Skeletal muscle cell (primary cell): ENCODE measurements at regions not wholly inside any gene's neighbourhood (a gene's known extent, or its start where the extent isn't known, plus 50 kb on each side); places are given as distances from the start of the nearest gene placed in this dataset.
"Not testable (repeated sequence)": the region's sequence is repeated elsewhere in the genome, so short reads cannot be mapped to it uniquely, and the experiment has no call there.

Experiments used
- DNase-seq: peaks from one replicate; pipeline ENCODE4 v3.0.0-alpha.2; 2010; ENCODE audit warnings: low read depth
- H3K4me3 ChIP-seq: 2 replicates; pipeline ENCODE4 v1.5.1; 2011; ENCODE audit warnings: low read depth, mild to moderate bottlenecking, control low read depth, low read length, moderate library complexity

DNA sequence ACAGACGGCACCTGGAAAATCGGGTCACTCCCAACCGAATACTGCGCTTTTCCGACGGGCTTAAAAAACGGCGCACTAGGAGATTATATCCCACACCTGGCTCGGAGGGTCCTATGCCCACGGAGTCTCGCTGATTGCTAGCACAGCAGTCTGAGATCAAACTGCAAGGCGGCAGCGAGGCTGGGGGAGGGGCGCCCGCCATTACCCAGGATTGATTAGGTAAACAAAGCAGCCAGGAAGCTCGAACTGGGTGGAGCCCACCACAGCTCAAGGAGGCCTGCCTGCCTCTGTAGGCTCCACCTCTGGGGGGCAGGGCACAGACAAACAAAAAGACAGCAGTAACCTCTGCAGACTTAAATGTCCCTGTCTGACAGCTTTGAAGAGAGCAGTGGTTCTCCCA lies 64.5 kb downstream of the SLC30A10 start:
- H3K4me3 ChIP-seq, DNase-seq: not testable (repeated sequence)

DNA sequence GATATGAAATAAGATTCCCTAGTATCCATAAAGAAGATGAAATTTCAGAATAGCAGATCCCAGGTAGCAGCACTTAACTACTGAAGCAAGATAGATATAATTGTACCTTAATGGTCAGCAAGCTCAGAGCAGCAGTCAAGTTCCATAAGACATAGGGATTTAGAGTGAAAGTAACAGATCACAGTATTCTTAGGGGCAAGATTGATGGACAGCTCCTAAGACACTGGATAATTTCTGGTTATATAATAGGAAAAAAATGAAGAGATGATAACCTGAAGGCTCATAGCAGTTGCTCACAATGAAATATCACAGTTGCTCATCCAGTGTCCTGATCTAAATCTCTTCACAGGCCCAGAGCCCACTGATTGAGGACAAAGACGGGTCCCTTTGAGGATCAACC lies 66.0 kb downstream of the SLC30A10 start:
- no peak for DNase-seq

DNA sequence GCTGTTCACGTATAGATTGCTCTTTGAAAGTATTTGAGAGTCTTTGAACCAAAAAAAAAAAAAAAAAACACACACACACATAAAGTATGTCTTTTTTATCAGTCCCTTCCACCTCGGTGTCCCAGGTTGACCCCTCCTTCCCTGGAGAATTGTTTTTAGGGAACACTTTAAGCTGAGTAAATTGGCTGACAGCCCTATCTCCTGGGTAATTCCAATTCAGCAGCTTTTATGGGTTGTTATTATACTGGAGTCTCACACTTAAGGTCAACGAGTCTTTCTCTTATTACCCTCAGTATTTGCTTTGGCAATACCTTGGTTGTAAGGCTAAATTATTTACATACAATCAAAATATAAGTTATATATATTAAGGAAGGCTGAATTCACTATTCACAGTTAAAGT lies 69.4 kb downstream of the SLC30A10 start:
- no peak overlapping the region for H3K4me3 ChIP-seq
- no peak for DNase-seq

More for the DNA sequence above, 66.0 kb downstream of the SLC30A10 start:
- H3K4me3 ChIP-seq, result no peak overlapping the region

DNA sequence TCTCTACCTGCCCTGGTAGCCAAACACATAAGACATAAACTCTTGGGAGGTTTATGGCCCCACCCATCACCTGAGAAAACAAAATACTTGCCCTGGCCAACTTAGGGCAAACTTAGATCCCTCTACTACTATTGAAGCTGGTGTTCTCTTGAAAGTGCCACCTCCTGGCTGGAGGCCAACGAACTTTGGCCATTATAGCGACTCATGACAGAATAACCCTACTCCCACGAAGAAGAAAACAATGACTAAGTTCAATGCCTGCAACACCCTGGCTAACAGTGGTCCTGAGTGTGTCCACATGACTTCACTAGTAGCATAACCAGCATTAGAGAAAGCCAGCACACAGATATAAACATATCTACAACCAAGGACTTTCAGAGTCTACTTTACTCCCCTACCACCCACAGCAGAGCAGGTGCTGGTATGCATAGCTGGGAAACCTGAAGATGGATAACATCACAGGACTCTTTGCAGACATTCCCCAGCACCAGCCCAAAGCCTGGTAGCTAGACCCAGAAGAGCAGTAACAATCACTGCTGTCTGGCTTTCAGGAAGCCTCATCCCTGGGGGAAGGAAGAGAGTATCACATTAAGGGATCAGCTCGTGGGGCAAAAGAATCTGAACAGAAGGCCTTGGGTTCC lies 81.0 kb downstream of the SLC30A10 start:
- DNase-seq, result peak; percentile 7

DNA sequence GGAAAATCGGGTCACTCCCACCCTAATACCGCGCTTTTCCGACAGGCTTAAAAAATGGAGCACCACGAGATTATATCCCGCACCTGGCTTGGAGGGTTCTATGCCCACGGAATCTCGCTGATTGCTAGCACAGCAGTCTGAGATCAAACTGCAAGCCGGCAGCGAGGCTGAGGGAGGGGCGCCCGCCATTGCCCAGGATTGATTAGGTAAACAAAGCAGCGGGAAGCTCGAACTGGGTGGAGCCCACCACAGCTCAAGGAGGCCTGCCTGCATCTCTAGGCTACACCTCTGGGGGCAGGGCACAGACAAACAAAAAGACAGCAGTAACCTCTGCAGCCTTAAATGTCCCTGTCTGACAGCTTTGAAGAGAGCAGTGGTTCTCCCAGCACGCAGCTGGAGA lies 88.8 kb downstream of the SLC30A10 start:
- not testable (repeated sequence) for DNase-seq, H3K4me3 ChIP-seq

More for the DNA sequence above, 81.0 kb downstream of the SLC30A10 start:
- H3K4me3 ChIP-seq, result no peak overlapping the region

DNA sequence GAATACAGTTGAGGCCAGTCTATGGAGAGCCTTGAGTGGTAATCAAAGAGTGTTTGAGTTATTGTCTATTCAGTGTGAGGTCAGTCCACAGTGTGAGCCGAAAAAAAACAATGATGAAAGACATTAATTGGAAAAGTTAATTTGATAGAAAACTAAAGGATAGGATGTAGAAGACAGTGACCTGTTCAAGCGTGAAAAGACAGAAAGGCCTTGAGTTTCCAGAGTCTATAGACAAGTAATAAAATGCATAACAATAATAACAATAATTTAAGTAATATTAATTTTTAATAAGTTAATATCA lies 90.4 kb downstream of the SLC30A10 start:
- no peak overlapping the region for H3K4me3 ChIP-seq
- no peak for DNase-seq

DNA sequence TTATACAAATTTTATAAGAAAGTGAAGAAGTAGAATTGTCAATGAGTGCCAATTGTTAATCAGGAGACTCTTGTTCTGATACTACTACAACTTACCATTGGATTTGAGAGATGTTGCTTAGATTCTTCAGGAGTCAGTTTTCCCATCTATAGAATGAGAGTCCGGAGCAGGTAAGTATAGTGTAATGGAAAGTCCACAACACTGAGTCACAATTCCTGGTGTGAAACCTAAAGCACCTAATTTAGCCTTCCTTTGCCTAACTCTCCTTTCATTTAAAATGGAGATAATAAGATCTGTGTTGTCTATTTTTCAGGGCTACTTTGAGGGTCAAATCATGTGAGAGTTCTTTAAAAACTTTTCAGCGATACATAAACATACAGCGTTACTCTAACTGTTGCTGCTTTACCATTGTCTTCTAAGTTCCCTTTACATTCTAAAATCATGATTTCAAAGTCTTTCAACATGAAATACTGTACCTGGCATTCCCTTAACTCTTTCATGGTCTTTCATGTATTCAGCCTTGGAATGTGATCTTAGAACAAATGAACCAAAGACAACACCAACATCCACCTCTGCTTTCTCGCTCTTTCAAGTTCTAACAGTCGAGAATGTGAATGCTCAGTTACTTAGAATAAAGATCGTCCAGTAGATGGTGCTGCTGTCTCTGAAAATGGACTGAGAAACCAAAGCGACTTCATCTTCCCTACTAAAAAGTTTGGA lies 90.9 kb downstream of the SLC30A10 start:
- peak; percentile 13 for DNase-seq
- no peak overlapping the region for H3K4me3 ChIP-seq

DNA sequence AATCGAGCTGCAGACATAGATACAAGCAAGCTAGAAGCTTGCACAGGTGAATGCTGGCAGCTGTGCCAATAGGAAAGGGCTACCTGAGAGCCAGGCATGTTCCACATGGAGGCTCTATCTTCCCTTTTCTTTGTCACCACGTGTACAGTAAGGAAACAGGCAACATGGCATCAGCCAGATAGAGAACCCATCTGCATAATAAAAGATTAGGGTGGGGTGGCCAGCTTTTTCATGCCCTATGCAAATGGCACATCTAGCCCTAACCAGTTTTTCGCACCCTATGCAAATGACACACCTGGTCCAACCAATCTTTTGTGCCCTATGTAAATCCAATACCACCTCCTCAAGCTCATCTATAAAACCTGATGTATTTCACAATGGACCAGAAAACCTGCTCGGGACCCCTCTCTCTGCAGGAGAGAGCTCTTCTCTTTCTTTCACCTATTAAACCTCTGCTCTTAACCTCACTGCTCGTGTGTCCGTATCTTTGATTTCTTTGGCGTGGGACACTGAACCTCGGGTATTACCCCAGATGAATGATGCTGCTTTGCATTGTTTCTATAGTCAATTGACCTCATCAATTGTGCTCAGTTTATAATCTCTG lies 93.9 kb downstream of the SLC30A10 start:
- no peak overlapping the region for H3K4me3 ChIP-seq
- DNase-seq, result no peak

DNA sequence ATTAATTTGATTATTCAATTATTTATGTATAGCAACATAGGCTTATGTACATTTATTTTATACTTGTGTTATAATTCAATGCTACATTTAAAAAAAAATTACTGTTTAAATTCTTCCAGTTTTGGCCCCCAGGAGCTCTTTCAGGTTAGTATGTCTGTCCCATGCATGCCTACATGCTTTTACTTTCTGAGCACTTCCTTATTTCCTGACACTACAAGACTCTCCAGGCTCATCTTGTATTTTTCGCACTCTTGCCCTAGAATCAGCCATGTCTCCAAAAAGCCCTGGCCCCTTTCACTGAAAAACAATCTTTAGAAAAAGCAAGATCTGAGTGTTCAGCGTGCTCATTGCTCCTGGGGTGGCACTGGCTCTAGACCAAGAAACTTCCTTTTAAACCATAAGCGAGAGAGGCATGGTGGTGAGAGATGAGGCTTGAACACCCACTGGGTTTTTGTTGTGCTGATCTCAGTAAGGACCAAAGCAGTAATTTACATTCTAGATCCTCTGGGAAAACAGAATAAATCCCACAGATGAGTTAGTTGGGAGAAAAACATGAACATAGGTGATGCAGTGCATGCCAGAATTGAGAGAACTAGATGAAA lies 95.0 kb downstream of the SLC30A10 start:
- DNase-seq, result no peak
- H3K4me3 ChIP-seq, result no peak overlapping the region

DNA sequence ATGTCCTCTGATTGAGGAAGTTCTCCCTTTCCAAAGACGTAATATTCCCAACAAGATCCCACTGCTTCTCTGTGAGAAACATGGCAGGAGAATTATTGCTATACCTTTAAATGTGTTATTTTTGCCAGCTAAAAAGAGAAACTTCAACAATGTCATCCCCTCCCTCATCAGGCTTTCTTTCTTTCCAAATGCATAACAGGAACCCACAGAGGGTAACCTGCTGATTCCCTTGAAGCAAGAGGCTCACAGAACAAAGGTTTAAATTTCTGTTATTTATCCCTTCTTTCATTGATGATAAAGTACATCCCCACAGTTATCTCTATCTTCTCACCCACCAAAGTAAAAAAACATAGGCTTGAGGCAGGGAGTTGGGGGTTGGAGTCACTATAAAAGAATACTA lies 102.1 kb downstream of the SLC30A10 start:
- DNase-seq, result no peak
- no peak overlapping the region for H3K4me3 ChIP-seq

DNA sequence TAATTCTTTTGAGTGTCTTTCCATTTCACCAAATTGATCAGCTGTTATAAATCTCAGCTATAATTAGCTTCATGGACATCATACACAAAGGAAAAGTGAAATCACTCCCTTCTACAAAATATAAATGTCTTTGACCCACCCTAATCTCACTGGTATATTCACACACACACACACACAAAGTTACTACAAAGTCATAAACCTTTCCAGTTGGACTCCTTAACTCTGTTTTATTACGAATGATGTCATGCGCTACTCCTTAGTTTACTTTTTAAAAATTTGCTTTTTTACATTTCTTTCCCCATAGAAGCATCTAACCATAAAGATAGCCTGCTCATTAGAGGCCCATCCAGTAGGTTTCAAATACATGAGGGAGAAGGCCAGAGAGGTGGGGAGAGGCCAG lies 103.0 kb downstream of the SLC30A10 start:
- no peak for DNase-seq
- no peak overlapping the region for H3K4me3 ChIP-seq

DNA sequence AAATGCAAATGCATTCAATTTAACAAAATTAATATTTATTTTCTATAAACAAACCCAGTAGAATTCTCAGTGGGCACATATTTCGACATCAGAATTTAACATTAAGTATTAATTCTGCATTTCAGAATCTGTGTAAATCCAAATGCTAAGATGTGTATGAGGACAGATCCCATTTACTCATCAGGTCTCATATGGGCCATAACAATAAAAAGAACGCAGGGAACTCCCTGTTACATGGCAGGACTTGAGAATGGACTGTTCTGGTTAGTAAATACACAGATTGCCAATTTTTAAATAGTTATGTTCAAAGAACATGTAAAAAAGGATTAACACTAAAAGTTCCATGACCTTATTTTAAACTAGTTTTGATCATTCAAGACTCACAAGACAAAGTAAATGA lies 104.0 kb downstream of the SLC30A10 start:
- no peak overlapping the region for H3K4me3 ChIP-seq
- DNase-seq, result no peak

DNA sequence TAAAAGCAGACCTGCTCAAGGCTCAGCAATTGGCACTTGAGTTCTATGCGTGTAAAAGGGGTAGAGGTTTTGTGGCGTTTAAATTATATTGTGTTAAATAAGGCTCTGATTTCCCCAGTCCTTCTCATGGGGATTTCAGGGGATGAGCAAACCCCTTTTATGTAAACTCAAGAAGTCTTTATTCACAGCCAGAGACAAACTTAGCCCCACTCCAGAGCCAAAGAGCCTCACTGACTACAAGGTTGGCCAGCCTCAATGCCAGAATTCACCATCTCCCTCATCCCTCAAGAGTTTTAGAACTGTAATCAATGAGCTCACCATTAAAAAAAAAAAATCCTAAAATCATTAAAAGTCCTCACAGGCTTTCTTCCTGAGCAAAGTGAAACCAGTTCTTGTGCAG lies 107.8 kb downstream of the SLC30A10 start:
- no peak for DNase-seq
- H3K4me3 ChIP-seq, result no peak overlapping the region

DNA sequence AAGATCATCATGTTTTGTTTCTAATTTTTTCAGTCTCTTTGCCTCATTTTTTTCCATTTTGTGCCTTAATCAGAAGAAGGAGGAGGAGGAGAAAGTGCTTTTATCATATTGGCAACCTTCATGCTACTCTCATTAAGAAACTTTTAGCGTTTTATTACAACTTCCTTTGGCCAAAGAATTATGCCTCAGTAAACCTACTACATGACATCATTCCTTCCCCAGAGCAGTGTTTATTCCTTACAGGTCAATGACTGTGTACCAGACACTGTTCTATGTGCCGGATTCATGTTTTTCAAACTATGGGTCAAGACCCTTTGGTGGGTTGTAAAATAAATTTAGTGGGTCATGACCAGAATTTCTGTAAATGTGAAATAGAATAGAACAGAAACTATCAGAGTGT lies 110.4 kb downstream of the SLC30A10 start:
- no peak for DNase-seq

DNA sequence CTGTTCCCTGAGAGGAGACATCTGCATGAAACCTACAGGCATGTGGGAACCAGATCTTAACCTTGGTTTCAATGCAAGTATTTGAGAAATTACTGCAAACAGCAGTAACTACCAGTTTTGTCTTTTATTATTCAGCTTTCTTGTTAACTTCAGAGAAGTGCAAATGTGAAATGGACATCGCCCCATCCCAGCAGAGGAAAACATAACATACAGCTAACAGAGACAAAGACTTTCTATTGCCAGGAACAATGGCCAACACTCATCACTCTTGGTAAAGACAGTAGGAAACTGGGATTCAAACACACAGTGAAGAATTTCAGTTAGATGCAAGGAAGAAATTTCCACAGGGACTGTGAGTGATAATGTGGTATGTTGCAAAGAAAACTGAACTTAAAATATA lies 115.1 kb downstream of the SLC30A10 start:
- no peak for DNase-seq
- no peak overlapping the region for H3K4me3 ChIP-seq

More for the DNA sequence above, 110.4 kb downstream of the SLC30A10 start:
- H3K4me3 ChIP-seq, result no peak overlapping the region

DNA sequence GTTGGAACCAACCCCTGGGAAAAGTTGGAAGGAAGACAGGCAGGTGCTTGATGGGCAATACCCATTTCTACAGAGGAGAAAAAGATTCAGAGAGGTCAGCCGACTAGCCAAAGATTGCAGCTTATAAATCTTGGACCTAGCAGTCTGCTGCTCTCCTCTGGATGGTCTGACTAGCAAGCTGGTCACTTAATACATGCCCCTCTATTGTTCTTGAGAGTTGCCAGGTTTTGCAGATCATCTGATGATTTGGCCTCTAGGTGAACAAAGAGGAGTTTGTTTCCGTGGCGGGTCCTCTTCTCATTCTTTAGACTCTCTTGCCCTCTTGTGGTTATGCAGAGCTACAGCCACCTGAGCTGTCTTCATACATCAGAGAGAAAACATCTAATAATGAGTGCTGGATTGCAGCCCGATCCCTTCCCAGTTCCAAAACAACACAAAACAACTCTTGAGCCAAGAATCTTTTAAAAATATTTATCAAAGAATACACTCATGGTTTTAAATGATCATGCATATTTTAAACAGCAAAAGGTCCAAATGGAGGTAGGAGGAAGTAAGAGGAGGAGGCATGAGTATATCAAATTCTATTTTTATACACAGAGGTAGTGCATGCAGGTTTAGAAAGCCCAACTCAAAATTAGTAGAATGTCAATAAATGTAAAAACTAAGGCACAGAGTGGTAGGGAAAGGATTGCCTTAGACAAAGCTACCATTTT lies 115.7 kb downstream of the SLC30A10 start:
- no peak for DNase-seq
- no peak overlapping the region for H3K4me3 ChIP-seq

DNA sequence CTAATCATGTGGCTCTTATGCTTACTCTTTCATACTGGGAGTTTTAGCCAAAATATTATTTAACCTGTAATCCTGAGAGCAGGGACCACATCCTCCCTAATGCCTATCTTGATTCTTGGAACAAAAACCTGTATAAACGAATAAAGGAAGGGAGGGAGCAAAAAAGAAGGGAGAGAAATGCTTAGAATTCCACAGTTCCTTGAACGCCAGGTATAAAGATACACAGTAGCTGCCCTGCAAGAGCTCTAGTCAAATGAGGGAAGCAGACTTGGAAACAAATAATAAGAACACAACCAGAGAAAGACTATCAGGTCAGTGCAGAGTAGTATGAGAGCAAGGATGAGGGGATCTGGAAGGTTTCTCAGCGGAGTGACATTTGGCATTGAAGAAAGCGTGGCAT lies 116.3 kb downstream of the SLC30A10 start:
- no peak for DNase-seq
- no peak overlapping the region for H3K4me3 ChIP-seq

DNA sequence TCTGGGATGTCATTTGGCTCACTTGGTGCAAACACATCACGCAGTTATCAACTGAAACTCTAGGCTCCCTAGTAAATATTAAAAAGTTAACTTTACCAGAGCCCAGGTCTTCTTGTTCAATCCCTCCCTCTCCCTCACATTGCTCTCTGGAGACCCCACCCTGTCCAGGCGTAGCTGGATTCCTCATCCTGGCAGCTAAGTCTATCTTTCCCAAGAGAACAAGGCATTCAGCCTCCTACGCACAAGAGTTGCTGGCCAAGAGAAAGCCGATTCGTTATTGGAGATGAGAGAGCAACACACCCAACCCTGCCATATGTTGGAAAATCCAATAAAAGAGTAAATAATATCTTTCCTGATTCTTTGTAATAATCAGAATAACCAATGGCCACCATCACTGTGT lies 117.9 kb downstream of the SLC30A10 start:
- DNase-seq, result peak; percentile 66
- no peak overlapping the region for H3K4me3 ChIP-seq

DNA sequence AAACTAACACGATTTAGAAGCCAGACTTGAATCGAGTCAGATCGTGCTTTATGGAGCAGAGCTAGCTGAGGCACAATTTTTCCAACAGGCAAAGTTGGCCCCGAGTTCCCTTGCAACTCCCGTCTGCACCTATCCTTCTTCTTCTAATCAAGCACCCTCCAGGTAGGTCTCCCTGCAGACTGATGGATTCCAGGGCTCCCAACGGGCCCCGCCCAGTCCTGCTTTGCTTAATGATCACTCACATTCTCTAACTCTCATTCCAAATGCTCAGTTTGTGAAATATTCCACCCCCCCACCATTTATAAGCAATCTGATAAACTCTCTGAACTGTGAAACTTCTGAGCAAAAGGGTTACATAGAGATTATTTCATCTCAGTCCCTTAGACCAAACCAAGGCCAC lies 119.6 kb downstream of the SLC30A10 start:
- no peak for DNase-seq
- H3K4me3 ChIP-seq, result no peak overlapping the region

DNA sequence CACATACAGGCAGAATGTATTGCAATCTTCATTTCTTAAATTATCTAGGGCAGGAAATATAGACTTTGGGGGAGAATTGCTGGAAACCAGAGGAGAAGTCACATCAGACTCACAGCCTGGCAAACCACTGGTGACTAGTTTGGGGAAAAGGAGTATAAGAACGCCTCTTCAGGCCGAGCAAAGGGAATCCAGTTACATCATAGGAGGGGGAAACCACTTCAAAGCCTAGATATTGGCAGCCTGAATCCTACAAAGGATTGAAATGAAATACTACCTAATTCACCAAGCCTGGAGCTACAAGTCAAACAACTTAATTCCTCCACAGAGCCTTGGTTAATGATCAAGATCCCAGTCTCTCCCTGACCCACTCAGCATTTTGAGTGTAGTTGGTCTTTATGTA lies 121.7 kb downstream of the SLC30A10 start:
- DNase-seq, result no peak
- H3K4me3 ChIP-seq, result no peak overlapping the region
